ENCODE measurements at regions not wholly inside any gene's neighbourhood (a gene's known extent, or its start where the extent isn't known, plus 50 kb on each side); places are given as distances from the start of the nearest gene placed in this dataset.

DNA sequence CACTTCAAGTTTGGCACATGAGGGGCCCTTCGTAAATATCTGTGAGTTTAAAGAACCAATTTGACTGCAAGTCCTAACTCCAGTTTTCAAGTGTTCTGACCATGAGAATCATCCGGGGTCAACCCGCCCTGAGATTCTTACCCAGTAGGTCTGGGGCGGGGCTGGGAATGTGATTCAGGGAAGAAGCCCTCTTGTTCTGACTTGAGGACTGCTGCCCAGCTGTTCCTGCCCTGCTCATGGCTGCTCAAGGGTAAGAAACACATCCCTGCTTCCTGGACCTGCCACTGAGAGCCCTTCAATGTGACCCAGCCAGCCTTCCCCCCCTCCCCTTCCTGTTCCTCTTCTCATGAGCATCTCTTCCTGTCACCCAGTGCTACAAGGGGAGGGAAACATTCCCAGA is 92.7 kb upstream of the PGRMC2 start:
- ChIA-PET POLR2A (no interaction called here), CTCF (interaction anchor here (0.6 to 1.4 kb wide), 3 partner anchors 21 to 429 kb away, joined by 5 to 6 read pairs (median 5); partner anchors contain the start of gene JADE1)
- Histone ChIP-seq H3K4me3 (ENCODE audit: low read depth, low read length) (no peak overlapping the region), H3K27ac (ENCODE audit: low read depth, low read length) (no peak overlapping the region), H3K27me3 (ENCODE audit: control insufficient read depth, insufficient read depth, low read length) (no peaks in the 10 kb centered on the region), H3K9me3 (ENCODE audit: control insufficient read depth, insufficient read depth, low read length) (peaks cover 10% of the 10 kb centered on the region)
- TF ChIP-seq CTCF (IDR thresholded peaks at IDR 0.05; ENCODE audit: low read depth, low read length), result no peak
- no peak for DNase-seq (ENCODE audit: low read depth, low spot score)

GRCh38 chr4:128379860-128380259 is 92.2 kb upstream of the PGRMC2 start:
- no peak for DNase-seq (ENCODE audit: low read depth, low spot score)
- TF ChIP-seq CTCF (IDR thresholded peaks at IDR 0.05; ENCODE audit: low read depth, low read length), result peak; percentile 65
- CTCF ChIA-PET, result interaction anchor here (0.5 to 1.4 kb wide), 4 partner anchors 21 to 430 kb away, joined by 3 to 6 read pairs (median 5); partner anchors contain the start of gene JADE1
- Histone ChIP-seq H3K27me3 (ENCODE audit: control insufficient read depth, insufficient read depth, low read length) (no peaks in the 10 kb centered on the region), H3K4me3 (ENCODE audit: low read depth, low read length) (no peak overlapping the region), H3K27ac (ENCODE audit: low read depth, low read length) (no peak overlapping the region), H3K9me3 (ENCODE audit: control insufficient read depth, insufficient read depth, low read length) (peaks cover 10% of the 10 kb centered on the region)
- POLR2A ChIA-PET, result no interaction called here

GRCh38 chr4:128378668-128379067 is 91.1 kb upstream of the PGRMC2 start:
- DNase-seq (ENCODE audit: low read depth, low spot score), result no peak
- TF ChIP-seq CTCF (IDR thresholded peaks at IDR 0.05; ENCODE audit: low read depth, low read length), result no peak
- H3K9me3 ChIP-seq (ENCODE audit: control insufficient read depth, insufficient read depth, low read length), result peaks cover 10% of the 10 kb centered on the region
- ChIA-PET POLR2A (no interaction called here), CTCF (no interaction called here)
- H3K27me3 ChIP-seq (ENCODE audit: control insufficient read depth, insufficient read depth, low read length), result no peaks in the 10 kb centered on the region
- H3K27ac ChIP-seq (ENCODE audit: low read depth, low read length), result no peak overlapping the region
- no peak overlapping the region for H3K4me3 ChIP-seq (ENCODE audit: low read depth, low read length)

GRCh38 chr4:128376958-128377357 is 89.3 kb upstream of the PGRMC2 start:
- Histone ChIP-seq H3K27ac (ENCODE audit: low read depth, low read length) (no peak overlapping the region), H3K9me3 (ENCODE audit: control insufficient read depth, insufficient read depth, low read length) (peaks cover 10% of the 10 kb centered on the region), H3K4me3 (ENCODE audit: low read depth, low read length) (no peak overlapping the region), H3K27me3 (ENCODE audit: control insufficient read depth, insufficient read depth, low read length) (no peaks in the 10 kb centered on the region)
- no peak for TF ChIP-seq CTCF (IDR thresholded peaks at IDR 0.05; ENCODE audit: low read depth, low read length)
- ChIA-PET CTCF (no interaction called here), POLR2A (interaction anchor here (0.6 kb wide), 1 partner anchor 34 kb away, joined by 4 read pairs; no protein-coding TSS in a partner anchor)
- no peak for DNase-seq (ENCODE audit: low read depth, low spot score)

- H3K27me3 ChIP-seq (ENCODE audit: control insufficient read depth, insufficient read depth, low read length), result no peaks in the 10 kb centered on the region
- DNase-seq (ENCODE audit: low read depth, low spot score), result no peak
- no peak overlapping the region for H3K4me3 ChIP-seq (ENCODE audit: low read depth, low read length)
- peaks cover 10% of the 10 kb centered on the region for H3K9me3 ChIP-seq (ENCODE audit: control insufficient read depth, insufficient read depth, low read length)
- POLR2A ChIA-PET, result no interaction called here
- H3K27ac ChIP-seq (ENCODE audit: low read depth, low read length), result no peak overlapping the region
- no peak for TF ChIP-seq CTCF (IDR thresholded peaks at IDR 0.05; ENCODE audit: low read depth, low read length)
- CTCF ChIA-PET, result no interaction called here
Measured at GRCh38 chr4:128376303-128376702, 88.7 kb upstream of the PGRMC2 start.

Data from AG04450 (cell line).